Brain microvascular endothelial cell (primary cell): ENCODE measurements at regions not wholly inside any gene's neighbourhood (a gene's known extent, or its start where the extent isn't known, plus 50 kb on each side); places are given as distances from the start of the nearest gene placed in this dataset.

ENCODE experiments used
- DNase-seq: peaks from one replicate; pipeline ENCODE4 v3.0.0-alpha.2; 2020
- H3K27ac ChIP-seq: fragments of 250-450 bp; sonication (Bioruptor Pico); 2 replicates; pipeline ENCODE4 v1.5.1; 2020; ENCODE audit warnings: mild to moderate bottlenecking, moderate library complexity
- H3K27me3 ChIP-seq: fragments of 250-450 bp; sonication (Bioruptor Pico); replicated peaks from 2 replicates; pipeline ENCODE4 v1.5.1; 2020; ENCODE audit warnings: mild to moderate bottlenecking
- H3K36me3 ChIP-seq: fragments of 250-450 bp; sonication (Bioruptor Pico); replicated peaks from 2 replicates; pipeline ENCODE4 v1.5.1; 2020; ENCODE audit warnings: mild to moderate bottlenecking
- H3K4me3 ChIP-seq: 2 replicates; pipeline ENCODE4 v1.5.1; 2011; ENCODE audit warnings: low read depth, mild to moderate bottlenecking, control low read depth, low read length, moderate library complexity
- CTCF ChIP-seq: IDR thresholded peaks from 2 replicates; pipeline ENCODE4 v1.5.1; 2011; ENCODE audit warnings: low read depth, mild to moderate bottlenecking, moderate library complexity, low read length, control low read depth, inconsistent platforms; ENCODE audit errors: missing control alignments
- in situ Hi-C: cut with HindIII; loops from 2 replicates; pipeline ENCODE4 v1.10.0; 2017; ENCODE audit warnings: low sequenced_read_pairs, low pct_ligation_motif_present

GRCh38 chr10:30560326-30560725 lies 69.2 kb downstream of the LYZL2 start:
- Histone ChIP-seq H3K36me3 (no peaks in the 10 kb centered on the region), H3K27me3 (no peaks in the 10 kb centered on the region), H3K27ac (no peak overlapping the region), H3K4me3 (no peak overlapping the region)
- in situ Hi-C loops = no loop called here
- TF ChIP-seq CTCF = no peak
- no peak for DNase-seq

GRCh38 chr10:30559180-30559579 lies 70.4 kb downstream of the LYZL2 start:
- H3K27ac ChIP-seq = no peak overlapping the region
- no peaks in the 10 kb centered on the region for H3K36me3 ChIP-seq
- H3K27me3 ChIP-seq = no peaks in the 10 kb centered on the region
- DNase-seq = no peak
- TF ChIP-seq CTCF = no peak
- in situ Hi-C loops = no loop called here
- H3K4me3 ChIP-seq = no peak overlapping the region

GRCh38 chr10:30558411-30558810 lies 71.1 kb downstream of the LYZL2 start:
- no peaks in the 10 kb centered on the region for H3K27me3 ChIP-seq
- no peak overlapping the region for H3K4me3 ChIP-seq
- in situ Hi-C loops = no loop called here
- no peak for TF ChIP-seq CTCF
- no peak for DNase-seq
- no peaks in the 10 kb centered on the region for H3K36me3 ChIP-seq
- H3K27ac ChIP-seq = no peak overlapping the region

GRCh38 chr10:30557884-30558283 lies 71.7 kb downstream of the LYZL2 start:
- DNase-seq = peak; percentile 2
- in situ Hi-C loops = no loop called here
- H3K27ac ChIP-seq = no peak overlapping the region
- H3K27me3 ChIP-seq = no peaks in the 10 kb centered on the region
- H3K4me3 ChIP-seq = no peak overlapping the region
- no peak for TF ChIP-seq CTCF
- H3K36me3 ChIP-seq = no peaks in the 10 kb centered on the region

GRCh38 chr10:30556189-30556588 lies 73.4 kb downstream of the LYZL2 start:
- no peak for TF ChIP-seq CTCF
- no peaks in the 10 kb centered on the region for H3K27me3 ChIP-seq
- in situ Hi-C loops = no loop called here
- H3K36me3 ChIP-seq = no peaks in the 10 kb centered on the region
- H3K27ac ChIP-seq = no peak overlapping the region
- H3K4me3 ChIP-seq = no peak overlapping the region
- no peak for DNase-seq

- DNase-seq = no peak
- no peak overlapping the region for H3K4me3 ChIP-seq
- H3K27ac ChIP-seq = no peak overlapping the region
- TF ChIP-seq CTCF = no peak
- no peaks in the 10 kb centered on the region for H3K27me3 ChIP-seq
- in situ Hi-C loops = no loop called here
- no peaks in the 10 kb centered on the region for H3K36me3 ChIP-seq
Measured at GRCh38 chr10:30555465-30555864, 74.1 kb downstream of the LYZL2 start.
